Heart right ventricle (tissue), 16 donors: ENCODE measurements at regions not wholly inside any gene's neighbourhood (a gene's known extent, or its start where the extent isn't known, plus 50 kb on each side); places are given as distances from the start of the nearest gene placed in this dataset.
"Not testable (repeated sequence)": the region's sequence is repeated elsewhere in the genome, so short reads cannot be mapped to it uniquely, and the experiment has no call there.

ENCODE experiments used
- ATAC-seq, 8 donors: fragments of 200-7000 bp; cut with Tn5 transposase; one replicate each; pipeline ENCODE4 v1.9.1; 2020; ENCODE audit warnings: mild to moderate bottlenecking in 8 of 8, moderate library complexity in 8 of 8, moderate number of reproducible peaks in 1 of 8
- DNase-seq, 2 donors: peaks; one replicate each; pipeline ENCODE4 v3.0.0-alpha.2; 2020
- H3K27ac ChIP-seq, 10 donors: fragments of 200-600 bp; sonication (generic) in 2 of 10; one replicate each; pipeline versions ENCODE4 v1.5.0 to v1.8.0; 2020 to 2022; ENCODE audit warnings: mild to moderate bottlenecking in 3 of 10
- H3K27me3 ChIP-seq, 7 donors: fragments of 200-600 bp; one replicate each; pipeline ENCODE4 v1.8.0; 2021 to 2022; ENCODE audit warnings: mild to moderate bottlenecking in 2 of 7
- H3K36me3 ChIP-seq, 9 donors: fragments of 200-600 bp; sonication (generic) in 1 of 9; one replicate each; pipeline versions ENCODE4 v1.5.0 to v1.8.0; 2020 to 2022; ENCODE audit warnings: mild to moderate bottlenecking in 2 of 9
- H3K4me1 ChIP-seq, 9 donors: fragments of 200-600 bp; sonication (generic) in 1 of 9; one replicate each; pipeline versions ENCODE4 v1.5.0 to v1.8.0; 2020 to 2022; ENCODE audit warnings: mild to moderate bottlenecking in 4 of 9
- H3K4me3 ChIP-seq, 10 donors: fragments of 200-600 bp; sonication (generic) in 2 of 10; one replicate each; pipeline versions ENCODE4 v1.5.0 to v1.8.0; 2020 to 2022; ENCODE audit warnings: mild to moderate bottlenecking in 7 of 10, moderate library complexity in 2 of 10
- H3K9me3 ChIP-seq, 11 donors: fragments of 200-600 bp in 10 of 11; sonication (generic) in 2 of 11; one replicate each; pipeline versions ENCODE4 v1.5.0 to v1.8.0; 2013 to 2022; ENCODE audit warnings: mild to moderate bottlenecking in 2 of 11, control low read depth in 1 of 11, moderate library complexity in 1 of 11
- CTCF ChIP-seq, 9 donors: fragments of 200-600 bp; sonication (generic) in 2 of 9; IDR thresholded peaks; one replicate each; pipeline versions ENCODE4 v1.5.0 to v1.8.0; 2021 to 2022; ENCODE audit warnings: antibody characterized with exemption in 9 of 9, mild to moderate bottlenecking in 5 of 9, moderate library complexity in 1 of 9
- WGBS, 2 donors: extraction: QIAGEN DNeasy Blood & Tissue Kit; methylation state at CpG; one replicate each; pipeline ENCODE4 v1.1.7; 2013; ENCODE audit warnings: inconsistent platforms in 1 of 2; 5-methylcytosine and 5-hydroxymethylcytosine counted together
- intact Hi-C, 10 donors: fragments of 100-400 bp; cut with DNase I; formaldehyde crosslinking; loops; one replicate each; pipeline versions ENCODE4 v1.11.1 to v1.14.2; 2022
- donor health status: Arrhythmogenic right ventricular cardiomyopathy.
- donor health status: ischemic (EF 13 %, LVEDD 7.1; RV severe dilation, severe dysfunction).
- donor health status: healthy with polysubstance abuse.
- donor health status: DM: no; HTN: yes; CAD: no.
- donor health status: DM: no; HTN: no; CAD: no.
- donor health status: ischemic (EF 25% LVEDD 6.9; RV normal size, moderate dysfunction).
- donor health status: ischemic (EF 25% LVEDD 5.7; RV mildly dilated, moderate dysfunction).
- donor health status: healthy.
- donor health status: DM: yes; HTN: yes; CAD: no.
- donor health status: Ischemic cardiomyopathy.
- donor health status: ischemic (EF 35%, LVEDD 5.7; RV mildly dilated, moderate dysfunction).
- donor health status: nonischemic (EF 11% LVEDD 7.7; RV severe dilation, severe dysfunction).
- donor health status: DM: yes; HTN: yes; CAD: no.
- donor health status: PGD.
- donor health status: ischemic (EF 29% LVEDD 5.4; RV normal size, mild dysfunction).
- donor health status: nonischemic (EF 23%, LVEDD 6.1; RV moderate dilation, normal function).

GRCh38 chr17:20779521-20779920 is 200.0 kb downstream of the CDRT15L2 start:
- H3K9me3 ChIP-seq: peaks cover 0 to 3% (median 0%) of the 10 kb centered on the region in 11 donors
- peaks cover 0 to 40% (median 20%) of the 10 kb centered on the region in 7 donors for H3K27me3 ChIP-seq
- no peaks in the 10 kb centered on the region for H3K36me3 ChIP-seq
- no peak overlapping the region for H3K4me3 ChIP-seq
- no peak for TF ChIP-seq CTCF (IDR thresholded peaks at IDR 0.05)
- intact Hi-C loops: no loop called here
- DNase-seq: no peak
- no peak overlapping the region for H3K27ac ChIP-seq
- ATAC-seq: no peak
- no peaks in the 10 kb centered on the region for H3K4me1 ChIP-seq
- WGBS, 2 donors: 92 to 94% methylated on average over 10 of the region's 10 CpGs

- intact Hi-C loops: no loop called here
- peaks cover 0 to 3% (median 0%) of the 10 kb centered on the region in 11 donors for H3K9me3 ChIP-seq
- TF ChIP-seq CTCF (IDR thresholded peaks at IDR 0.05): no peak
- no peak overlapping the region for H3K27ac ChIP-seq
- H3K36me3 ChIP-seq: no peaks in the 10 kb centered on the region
- H3K27me3 ChIP-seq: peaks cover 0 to 46% (median 26%) of the 10 kb centered on the region in 7 donors
- H3K4me1 ChIP-seq: no peaks in the 10 kb centered on the region
- no peak for DNase-seq
- ATAC-seq: no peak
- 95 to 98% methylated on average over 2 of the region's 2 CpGs for WGBS, 2 donors
- no peak overlapping the region for H3K4me3 ChIP-seq
Measured at GRCh38 chr17:20781260-20781659, 201.7 kb downstream of the CDRT15L2 start.

GRCh38 chr17:20781869-20782268 is 202.3 kb downstream of the CDRT15L2 start:
- H3K9me3 ChIP-seq, intact Hi-C loops, H3K36me3 ChIP-seq, H3K4me1 ChIP-seq, ATAC-seq, H3K4me3 ChIP-seq, H3K27ac ChIP-seq, DNase-seq: not testable (repeated sequence)
- WGBS, 2 donors: 95 to 99% methylated on average over 6 of the region's 6 CpGs
- peaks cover 0 to 46% (median 26%) of the 10 kb centered on the region in 7 donors for H3K27me3 ChIP-seq

GRCh38 chr17:20783091-20783490 is 203.6 kb downstream of the CDRT15L2 start:
- DNase-seq (no peak), ATAC-seq (no peak)
- no peaks in the 10 kb centered on the region for H3K4me1 ChIP-seq
- H3K27me3 ChIP-seq: peaks cover 0 to 46% (median 26%) of the 10 kb centered on the region in 7 donors
- H3K9me3 ChIP-seq: no peaks in the 10 kb centered on the region
- H3K27ac ChIP-seq: no peak overlapping the region
- intact Hi-C loops: no loop called here
- no peaks in the 10 kb centered on the region for H3K36me3 ChIP-seq
- TF ChIP-seq CTCF (IDR thresholded peaks at IDR 0.05): no peak
- WGBS, 2 donors: 83 to 90% methylated on average over 3 of the region's 3 CpGs
- no peak overlapping the region for H3K4me3 ChIP-seq

- Histone ChIP-seq H3K4me3 (no peak overlapping the region), H3K36me3 (no peaks in the 10 kb centered on the region), H3K9me3 (no peaks in the 10 kb centered on the region), H3K27me3 (peaks cover 0 to 43% (median 26%) of the 10 kb centered on the region in 7 donors), H3K4me1 (no peaks in the 10 kb centered on the region), H3K27ac (no peak overlapping the region)
- DNase-seq: no peak
- intact Hi-C loops: no loop called here
- TF ChIP-seq CTCF (IDR thresholded peaks at IDR 0.05): no peak
- ATAC-seq: no peak
- 14 to 20% methylated on average over 48 of the region's 48 CpGs for WGBS, 2 donors
Measured at GRCh38 chr17:20784100-20784665, 204.7 kb downstream of the CDRT15L2 start.
